ENCODE measurements at regions not wholly inside any gene's neighbourhood (a gene's known extent, or its start where the extent isn't known, plus 50 kb on each side); places are given as distances from the start of the nearest gene placed in this dataset.

DNA sequence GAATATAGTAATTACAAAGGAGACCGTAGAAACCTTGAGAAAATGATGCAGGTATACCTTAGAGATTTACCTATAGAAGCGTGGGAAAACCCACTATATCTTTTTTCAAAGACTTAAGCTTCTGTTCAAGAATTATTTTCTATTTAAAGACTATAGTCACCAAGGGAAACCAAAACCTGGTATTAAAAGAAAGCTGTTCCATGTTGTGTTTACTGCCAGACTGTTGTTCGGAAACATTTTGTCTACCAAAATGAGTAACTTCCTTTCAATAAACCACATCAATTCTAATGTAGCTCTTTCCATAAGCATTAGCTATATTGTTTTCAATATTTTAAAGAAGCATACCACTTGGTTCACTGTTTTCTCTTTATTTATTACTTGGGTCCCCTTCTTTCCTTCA is 182.9 kb upstream of the SLITRK6 start:
- TF ChIP-seq, protein P1, sequence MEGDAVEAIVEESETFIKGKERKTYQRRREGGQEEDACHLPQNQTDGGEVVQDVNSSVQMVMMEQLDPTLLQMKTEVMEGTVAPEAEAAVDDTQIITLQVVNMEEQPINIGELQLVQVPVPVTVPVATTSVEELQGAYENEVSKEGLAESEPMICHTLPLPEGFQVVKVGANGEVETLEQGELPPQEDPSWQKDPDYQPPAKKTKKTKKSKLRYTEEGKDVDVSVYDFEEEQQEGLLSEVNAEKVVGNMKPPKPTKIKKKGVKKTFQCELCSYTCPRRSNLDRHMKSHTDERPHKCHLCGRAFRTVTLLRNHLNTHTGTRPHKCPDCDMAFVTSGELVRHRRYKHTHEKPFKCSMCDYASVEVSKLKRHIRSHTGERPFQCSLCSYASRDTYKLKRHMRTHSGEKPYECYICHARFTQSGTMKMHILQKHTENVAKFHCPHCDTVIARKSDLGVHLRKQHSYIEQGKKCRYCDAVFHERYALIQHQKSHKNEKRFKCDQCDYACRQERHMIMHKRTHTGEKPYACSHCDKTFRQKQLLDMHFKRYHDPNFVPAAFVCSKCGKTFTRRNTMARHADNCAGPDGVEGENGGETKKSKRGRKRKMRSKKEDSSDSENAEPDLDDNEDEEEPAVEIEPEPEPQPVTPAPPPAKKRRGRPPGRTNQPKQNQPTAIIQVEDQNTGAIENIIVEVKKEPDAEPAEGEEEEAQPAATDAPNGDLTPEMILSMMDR (IDR thresholded peaks at IDR 0.05), result no peak
- no peak for TF ChIP-seq ZFX (IDR thresholded peaks at IDR 0.05; ENCODE audit: borderline replicate concordance)
